GM13976 (cell line): ENCODE measurements at regions not wholly inside any gene's neighbourhood (a gene's known extent, or its start where the extent isn't known, plus 50 kb on each side); places are given as distances from the start of the nearest gene placed in this dataset.

Experiments used
- DNase-seq: peaks from one replicate; pipeline ENCODE4 v3.0.0; 2012; ENCODE audit warnings: low spot score
- in situ Hi-C: fragments of 300-500 bp; cut with MboI; formaldehyde crosslinking; loops from one replicate; pipeline ENCODE4 v1.12.0; 2022; ENCODE audit warnings: low sequenced_read_pairs, mixed read lengths, inconsistent platforms; ENCODE audit not compliant: unreplicated experiment
- TF ChIP-seq, protein P1 (sequence below): IDR thresholded peaks from 2 replicates; pipeline ENCODE4 v1.5.1; 2012; ENCODE audit warnings: borderline replicate concordance, mild to moderate bottlenecking; ENCODE audit not compliant: insufficient read depth; ENCODE audit errors: extremely low read depth, missing control alignments, control extremely low read depth

DNA sequence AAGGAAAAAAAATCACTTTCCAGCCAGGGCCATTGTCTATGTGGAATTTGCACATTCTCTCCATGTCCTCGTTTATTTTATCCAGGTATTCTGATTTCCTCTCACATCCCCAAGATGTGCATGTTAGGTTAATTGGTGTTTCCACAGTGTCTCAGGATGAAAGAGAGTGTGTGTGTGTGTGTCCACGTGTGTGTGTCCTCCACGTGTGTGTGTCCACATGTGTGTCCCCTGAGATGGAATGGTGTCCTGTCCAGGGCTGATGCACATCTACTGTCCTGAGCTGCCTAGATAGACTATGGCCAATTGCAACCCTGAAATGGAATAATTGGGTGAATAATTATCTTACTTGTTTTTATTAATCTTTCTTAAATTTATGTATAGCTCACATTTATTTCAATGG, 2436.5 kb downstream of the PCDH9 start:
- no peak for DNase-seq
- TF ChIP-seq, protein P1, sequence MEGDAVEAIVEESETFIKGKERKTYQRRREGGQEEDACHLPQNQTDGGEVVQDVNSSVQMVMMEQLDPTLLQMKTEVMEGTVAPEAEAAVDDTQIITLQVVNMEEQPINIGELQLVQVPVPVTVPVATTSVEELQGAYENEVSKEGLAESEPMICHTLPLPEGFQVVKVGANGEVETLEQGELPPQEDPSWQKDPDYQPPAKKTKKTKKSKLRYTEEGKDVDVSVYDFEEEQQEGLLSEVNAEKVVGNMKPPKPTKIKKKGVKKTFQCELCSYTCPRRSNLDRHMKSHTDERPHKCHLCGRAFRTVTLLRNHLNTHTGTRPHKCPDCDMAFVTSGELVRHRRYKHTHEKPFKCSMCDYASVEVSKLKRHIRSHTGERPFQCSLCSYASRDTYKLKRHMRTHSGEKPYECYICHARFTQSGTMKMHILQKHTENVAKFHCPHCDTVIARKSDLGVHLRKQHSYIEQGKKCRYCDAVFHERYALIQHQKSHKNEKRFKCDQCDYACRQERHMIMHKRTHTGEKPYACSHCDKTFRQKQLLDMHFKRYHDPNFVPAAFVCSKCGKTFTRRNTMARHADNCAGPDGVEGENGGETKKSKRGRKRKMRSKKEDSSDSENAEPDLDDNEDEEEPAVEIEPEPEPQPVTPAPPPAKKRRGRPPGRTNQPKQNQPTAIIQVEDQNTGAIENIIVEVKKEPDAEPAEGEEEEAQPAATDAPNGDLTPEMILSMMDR: no peak
- in situ Hi-C loops: no loop called here

DNA sequence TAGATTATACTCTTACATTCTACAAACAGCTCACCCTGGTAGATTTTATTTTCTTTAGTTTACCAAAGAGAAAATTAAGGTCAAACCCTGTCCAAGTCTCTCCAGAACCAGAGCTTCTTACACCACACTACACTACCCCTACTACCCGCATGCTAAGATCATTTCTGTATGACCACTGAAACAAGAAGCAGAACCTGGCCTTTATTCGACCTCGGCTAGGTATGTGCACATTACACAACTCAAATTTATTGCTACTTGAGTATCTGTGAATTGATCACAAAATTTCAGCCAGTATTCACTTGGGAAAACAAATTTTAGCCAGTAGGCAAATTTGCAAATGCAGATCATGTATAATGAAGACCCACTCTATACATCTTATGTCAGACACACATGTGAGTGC, 2437.0 kb downstream of the PCDH9 start:
- no peak for DNase-seq
- TF ChIP-seq, protein P1: no peak
- in situ Hi-C loops: no loop called here

DNA sequence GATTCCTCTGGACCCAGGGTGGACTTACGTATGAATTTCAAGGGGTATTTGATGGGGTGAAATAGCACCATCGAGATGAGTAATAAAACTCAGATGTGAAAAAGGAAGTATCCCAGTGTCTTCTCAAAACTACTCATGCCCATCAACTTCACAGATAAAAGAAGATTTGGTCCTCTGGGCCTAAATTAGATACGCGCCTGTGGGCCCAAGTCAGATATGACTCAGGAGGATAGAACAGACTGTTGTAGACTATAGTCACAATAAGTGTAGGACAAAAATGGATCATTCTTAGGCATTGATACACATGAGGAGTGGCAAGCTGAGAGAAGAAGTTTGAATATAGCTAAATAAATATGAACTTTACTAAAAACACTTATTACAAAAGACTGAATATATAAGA, 2438.8 kb downstream of the PCDH9 start:
- TF ChIP-seq, protein P1: no peak
- no peak for DNase-seq
- in situ Hi-C loops: no loop called here

DNA sequence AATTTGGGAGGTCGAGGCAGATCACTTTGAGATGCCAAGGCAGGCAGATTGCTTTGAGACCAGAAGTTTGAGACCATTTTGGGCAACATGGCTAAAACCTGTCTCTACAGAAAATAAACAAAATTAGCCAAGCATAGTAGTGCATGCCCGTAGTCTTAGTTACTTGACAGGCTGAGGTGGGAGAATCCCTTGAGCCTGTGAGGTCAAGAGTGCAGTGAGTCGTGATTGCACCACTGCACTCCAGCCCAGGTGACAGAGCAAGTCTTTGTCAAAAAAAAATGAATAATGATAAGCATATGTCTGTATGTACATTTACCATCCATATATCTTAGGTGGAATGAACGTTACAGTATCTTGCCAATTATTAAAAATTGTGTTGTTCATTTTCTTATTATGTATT, 2447.7 kb downstream of the PCDH9 start:
- TF ChIP-seq, protein P1: no peak
- in situ Hi-C loops: no loop called here
- DNase-seq: no peak

DNA sequence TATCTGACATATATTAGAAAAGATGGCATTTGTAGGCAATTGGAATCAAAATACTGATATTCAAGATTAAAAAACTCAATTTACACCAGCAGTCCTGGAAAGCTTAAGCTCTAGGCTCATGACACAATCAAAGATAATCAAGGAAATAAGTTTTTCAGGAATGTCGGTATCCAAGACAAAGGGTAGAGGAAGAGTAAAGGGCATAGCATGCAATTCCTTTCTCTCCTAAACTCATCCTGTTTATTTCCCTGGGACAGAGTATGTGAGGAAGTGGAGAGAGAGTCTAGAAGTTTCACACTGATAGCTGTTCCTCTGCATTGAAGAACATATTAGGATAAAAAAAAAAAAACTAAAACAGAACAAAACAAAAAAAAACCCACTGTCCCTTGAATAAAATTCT, 2452.1 kb downstream of the PCDH9 start:
- TF ChIP-seq, protein P1: no peak
- in situ Hi-C loops: no loop called here
- no peak for DNase-seq

DNA sequence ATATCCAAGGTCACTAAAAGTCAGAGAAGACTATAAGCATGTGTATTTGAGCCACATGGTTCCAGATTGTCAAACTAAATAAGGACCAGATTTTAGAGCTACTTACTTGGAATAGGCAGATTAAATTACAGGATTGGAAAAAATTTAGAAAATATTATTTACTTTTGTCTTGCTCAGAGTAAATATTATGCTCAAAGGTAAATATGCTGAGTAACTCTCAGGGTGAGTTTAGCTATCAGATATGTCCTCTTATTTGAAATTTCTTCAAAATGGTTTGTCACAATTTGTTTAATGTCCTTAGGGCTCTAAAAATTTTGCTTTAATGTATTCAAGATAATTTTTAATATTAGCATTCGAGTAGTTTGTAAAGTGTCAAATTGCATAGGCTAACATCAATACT, 2455.2 kb downstream of the PCDH9 start:
- TF ChIP-seq, protein P1: no peak
- in situ Hi-C loops: no loop called here
- DNase-seq: no peak

DNA sequence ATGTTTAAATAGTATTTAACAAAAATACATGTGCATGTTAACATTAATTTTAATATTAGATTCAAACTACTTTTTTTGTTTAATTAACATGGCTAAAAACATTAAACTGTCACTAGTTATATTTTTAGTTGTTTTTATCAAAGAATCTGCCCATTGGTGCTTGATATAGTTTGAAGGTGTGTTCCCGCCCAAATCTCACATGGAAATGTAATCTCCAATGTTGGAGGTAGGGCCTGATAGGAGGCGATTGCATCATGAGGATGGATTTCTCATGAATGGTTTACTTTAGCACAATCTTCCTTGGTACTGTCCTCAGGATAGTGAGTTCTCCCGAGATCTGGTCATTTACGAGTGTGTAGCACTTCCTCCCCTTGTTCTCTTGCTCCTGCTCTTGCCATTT, 2459.4 kb downstream of the PCDH9 start:
- in situ Hi-C loops: no loop called here
- DNase-seq: no peak
- TF ChIP-seq, protein P1: no peak
